Naive thymus-derived CD4-positive, alpha-beta T cell (primary cell): ENCODE measurements at regions not wholly inside any gene's neighbourhood (a gene's known extent, or its start where the extent isn't known, plus 50 kb on each side); places are given as distances from the start of the nearest gene placed in this dataset.
A peak's percentile ranks its signal among the peaks of the same experiment; 100 is the strongest.

ENCODE experiments used
- ATAC-seq: fragments of 150-1000 bp; cut with Tn5 transposase; 2 replicates; pipeline ENCODE4 v1.10.0; 2021; ENCODE audit warnings: mild to moderate bottlenecking, moderate library complexity
- CTCF ChIA-PET: fragments of 350-600 bp; sonication (Branson Sonifier 250); formaldehyde crosslinking; loops from one replicate; lab custom pipeline; 2021; ENCODE audit warnings: antibody characterized with exemption; lab: Charles Lee
- POLR2A ChIA-PET: fragments of 350-600 bp; sonication (Branson Sonifier 250); formaldehyde crosslinking; loops from one replicate; lab custom pipeline; 2021; ENCODE audit warnings: antibody characterized with exemption, inconsistent platforms; lab: Charles Lee
- DNase-seq, 9 donors: peaks; one replicate each; pipeline versions ENCODE4 v3.0.0 to v3.0.0-alpha.2; 2020 to 2022; ENCODE audit warnings: mixed read lengths in 1 of 9
- H3K27ac ChIP-seq: one replicate; pipeline ENCODE4 v1.7.0; 2013; ENCODE audit warnings: mild to moderate bottlenecking, low read depth, low read length, moderate library complexity
- H3K27me3 ChIP-seq, 2 donors: one replicate each; pipeline ENCODE4 v1.7.0; 2013; ENCODE audit warnings: low read length in 2 of 2, mild to moderate bottlenecking in 2 of 2, moderate library complexity in 2 of 2; ENCODE audit not compliant: control insufficient read depth in 2 of 2, insufficient read depth in 2 of 2
- H3K36me3 ChIP-seq, 3 experiments: 1 replicate in 2 of 3; 2 replicates in 1 of 3; pipeline ENCODE4 v1.7.0; 2013; ENCODE audit warnings: low read length in 3 of 3, mild to moderate bottlenecking in 3 of 3, moderate library complexity in 1 of 3; ENCODE audit not compliant: insufficient read depth in 3 of 3, control insufficient read depth in 2 of 3
- H3K4me1 ChIP-seq, 2 donors: one replicate each; pipeline ENCODE4 v1.7.0; 2013; ENCODE audit warnings: low read length in 2 of 2, mild to moderate bottlenecking in 2 of 2, moderate library complexity in 1 of 2; ENCODE audit not compliant: control insufficient read depth in 2 of 2, insufficient read depth in 2 of 2
- H3K4me3 ChIP-seq: 2 replicates; pipeline ENCODE4 v1.7.0; 2013; ENCODE audit warnings: mild to moderate bottlenecking, low read length
- H3K9me3 ChIP-seq, 3 experiments: 1 replicate in 2 of 3; 2 replicates in 1 of 3; pipeline ENCODE4 v1.7.0; 2013; ENCODE audit warnings: low read length in 3 of 3; ENCODE audit not compliant: control insufficient read depth in 2 of 3
- H3K27ac Mint-ChIP-seq, 9 donors: one replicate each; pipeline ENCODE4 v1.8.0; 2020 to 2022; ENCODE audit warnings: mixed read lengths in 9 of 9, mild to moderate bottlenecking in 8 of 9, moderate library complexity in 5 of 9, inconsistent platforms in 2 of 9
- H3K27me3 Mint-ChIP-seq, 5 donors: one replicate each; pipeline ENCODE4 v1.8.0; 2021 to 2022; ENCODE audit warnings: mixed read lengths in 5 of 5, mild to moderate bottlenecking in 1 of 5
- H3K36me3 Mint-ChIP-seq, 5 donors: one replicate each; pipeline ENCODE4 v1.8.0; 2020 to 2022; ENCODE audit warnings: mixed read lengths in 5 of 5, mild to moderate bottlenecking in 3 of 5, inconsistent platforms in 1 of 5
- H3K4me1 Mint-ChIP-seq, 7 donors: one replicate each; pipeline ENCODE4 v1.8.0; 2020 to 2022; ENCODE audit warnings: mixed read lengths in 7 of 7, mild to moderate bottlenecking in 3 of 7, inconsistent platforms in 1 of 7
- H3K4me3 Mint-ChIP-seq, 10 donors: one replicate each; pipeline ENCODE4 v1.8.0; 2020 to 2022; ENCODE audit warnings: mild to moderate bottlenecking in 10 of 10, mixed read lengths in 10 of 10, moderate library complexity in 6 of 10, inconsistent platforms in 2 of 10
- H3K9me3 Mint-ChIP-seq, 11 donors: one replicate each; pipeline ENCODE4 v1.8.0; 2020 to 2022; ENCODE audit warnings: mixed read lengths in 11 of 11, mild to moderate bottlenecking in 4 of 11, inconsistent platforms in 1 of 11, moderate library complexity in 1 of 11
- intact Hi-C, 2 donors: fragments of 100-400 bp; cut with micrococcal nuclease; formaldehyde crosslinking; loops; one replicate each; pipeline ENCODE4 v1.15.1; 2023

DNA sequence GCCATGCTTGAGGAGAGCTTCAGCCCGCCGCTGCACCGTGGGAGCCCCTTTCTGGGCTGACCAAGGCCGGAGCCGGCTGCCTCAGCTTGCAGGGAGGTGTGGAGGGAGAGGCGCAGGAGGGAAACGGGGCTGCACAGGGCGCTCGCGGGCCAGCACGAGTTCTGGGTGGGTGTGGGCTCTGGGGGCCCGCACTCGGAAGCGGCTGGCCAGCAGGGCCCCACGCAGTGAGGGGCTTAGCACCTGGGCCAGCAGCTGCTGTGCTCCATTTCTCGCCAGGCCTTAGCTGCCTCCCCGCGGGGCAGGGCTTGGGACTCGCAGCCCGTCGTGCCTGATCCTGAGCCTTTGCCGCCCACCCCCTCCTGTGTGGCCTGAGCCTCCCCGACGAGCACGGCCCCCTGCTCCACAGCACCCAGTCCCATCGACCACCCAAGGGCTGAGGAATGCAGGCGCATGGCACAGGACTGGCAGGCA lies 1554.0 kb downstream of the KCNT2 start:
- H3K27ac Mint-ChIP-seq, result no peak overlapping the region
- H3K4me3 Mint-ChIP-seq, result no peak overlapping the region
- no peak overlapping the region for H3K4me3 ChIP-seq
- H3K27me3 ChIP-seq, result no peaks in the 10 kb centered on the region
- H3K27ac ChIP-seq, result no peak overlapping the region
- ChIA-PET POLR2A (no interaction called here), CTCF (no interaction called here)
- H3K9me3 Mint-ChIP-seq, result peaks cover 0 to 5% (median 0%) of the 10 kb centered on the region in 11 donors
- intact Hi-C loops, result no loop called here
- H3K9me3 ChIP-seq, result no peaks in the 10 kb centered on the region
- no peak for DNase-seq
- no peak for ATAC-seq
- H3K36me3 ChIP-seq, result no peaks in the 10 kb centered on the region
- peaks cover 0 to 4% (median 0%) of the 10 kb centered on the region in 7 donors for H3K4me1 Mint-ChIP-seq
- H3K27me3 Mint-ChIP-seq, result no peaks in the 10 kb centered on the region
- H3K4me1 ChIP-seq, result no peaks in the 10 kb centered on the region
- no peaks in the 10 kb centered on the region for H3K36me3 Mint-ChIP-seq

GRCh38 chr1:195053478-195053877 lies 1554.8 kb downstream of the KCNT2 start:
- ChIA-PET POLR2A (no interaction called here), CTCF (no interaction called here)
- peaks cover 0 to 4% (median 0%) of the 10 kb centered on the region in 7 donors for H3K4me1 Mint-ChIP-seq
- peak overlapping the region in 4 of 10 donors; percentile 6 to 65 (median 34) for H3K4me3 Mint-ChIP-seq
- H3K27me3 ChIP-seq, result no peaks in the 10 kb centered on the region
- H3K27me3 Mint-ChIP-seq, result no peaks in the 10 kb centered on the region
- no peak overlapping the region for H3K4me3 ChIP-seq
- H3K36me3 ChIP-seq, result no peaks in the 10 kb centered on the region
- no peaks in the 10 kb centered on the region for H3K9me3 ChIP-seq
- ATAC-seq (no peak), DNase-seq (no peak)
- no peak overlapping the region for H3K27ac Mint-ChIP-seq
- H3K4me1 ChIP-seq, result no peaks in the 10 kb centered on the region
- intact Hi-C loops, result no loop called here
- peaks cover 0 to 5% (median 0%) of the 10 kb centered on the region in 11 donors for H3K9me3 Mint-ChIP-seq
- H3K36me3 Mint-ChIP-seq, result no peaks in the 10 kb centered on the region
- no peak overlapping the region for H3K27ac ChIP-seq

- H3K4me3 ChIP-seq, result no peak overlapping the region
- no peaks in the 10 kb centered on the region for H3K4me1 Mint-ChIP-seq
- DNase-seq, result no peak
- H3K36me3 Mint-ChIP-seq, result no peaks in the 10 kb centered on the region
- no peak overlapping the region for H3K4me3 Mint-ChIP-seq
- intact Hi-C loops, result no loop called here
- H3K36me3 ChIP-seq, result no peaks in the 10 kb centered on the region
- no peaks in the 10 kb centered on the region for H3K27me3 ChIP-seq
- ATAC-seq, result no peak
- no peaks in the 10 kb centered on the region for H3K9me3 ChIP-seq
- POLR2A ChIA-PET, result no interaction called here
- no peak overlapping the region for H3K27ac Mint-ChIP-seq
- H3K9me3 Mint-ChIP-seq, result peaks cover 0 to 9% (median 0%) of the 10 kb centered on the region in 11 donors
- no peak overlapping the region for H3K27ac ChIP-seq
- H3K27me3 Mint-ChIP-seq, result peaks cover 0 to 3% (median 0%) of the 10 kb centered on the region in 5 donors
- no peaks in the 10 kb centered on the region for H3K4me1 ChIP-seq
- CTCF ChIA-PET, result interaction anchor here (0.6 kb wide), 1 partner anchor 28 kb away, joined by 4 read pairs; no protein-coding TSS in a partner anchor
Measured at GRCh38 chr1:195047772-195048171, 1560.5 kb downstream of the KCNT2 start.

DNA sequence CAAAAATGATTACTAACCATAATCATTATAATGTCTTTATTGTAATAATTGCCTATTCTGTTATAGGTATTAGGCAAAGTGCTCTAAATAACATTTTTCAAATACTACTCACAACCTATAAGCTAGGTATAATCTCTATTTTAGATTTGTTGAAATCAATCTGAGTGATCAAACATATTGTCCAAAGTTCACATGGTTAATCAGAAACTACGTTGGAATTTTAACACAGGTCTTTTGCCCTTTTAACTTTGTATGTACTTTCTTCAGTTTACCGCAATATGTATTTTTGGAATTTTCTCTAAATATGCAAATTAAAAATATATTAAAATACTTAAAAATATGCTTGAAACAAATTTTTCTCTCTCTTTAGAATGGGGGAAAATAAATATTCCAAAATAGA lies 1563.2 kb downstream of the KCNT2 start:
- Mint-ChIP-seq H3K36me3 (no peaks in the 10 kb centered on the region), H3K27me3 (peaks cover 0 to 3% (median 0%) of the 10 kb centered on the region in 5 donors), H3K9me3 (peaks cover 0 to 4% (median 0%) of the 10 kb centered on the region in 11 donors), H3K27ac (no peak overlapping the region), H3K4me1 (no peaks in the 10 kb centered on the region), H3K4me3 (no peak overlapping the region)
- no peaks in the 10 kb centered on the region for H3K9me3 ChIP-seq
- H3K4me3 ChIP-seq, result no peak overlapping the region
- intact Hi-C loops, result no loop called here
- no peaks in the 10 kb centered on the region for H3K36me3 ChIP-seq
- CTCF ChIA-PET, result no interaction called here
- H3K27me3 ChIP-seq, result no peaks in the 10 kb centered on the region
- POLR2A ChIA-PET, result no interaction called here
- no peaks in the 10 kb centered on the region for H3K4me1 ChIP-seq
- DNase-seq (no peak), ATAC-seq (no peak)
- no peak overlapping the region for H3K27ac ChIP-seq

DNA sequence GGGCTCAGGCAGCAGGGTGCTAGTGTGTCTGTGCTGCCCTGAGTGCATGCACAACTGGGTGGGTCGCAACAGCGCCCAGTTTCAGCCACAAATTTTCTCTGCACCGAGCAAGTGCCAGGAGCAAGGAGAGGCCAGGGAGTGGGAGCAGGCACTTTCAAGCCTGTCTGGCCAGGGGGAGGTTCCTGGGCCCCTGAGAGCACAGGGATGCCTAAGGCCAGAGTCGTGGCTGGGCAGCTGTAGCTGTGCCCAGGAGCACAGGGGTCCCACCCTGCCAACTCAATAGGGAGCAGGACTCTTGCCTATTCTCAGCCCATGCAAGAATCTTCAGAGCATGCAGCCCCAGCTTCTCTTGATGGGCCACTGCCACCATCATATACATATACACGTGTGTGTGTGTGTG lies 1577.4 kb downstream of the KCNT2 start:
- no peaks in the 10 kb centered on the region for H3K4me1 Mint-ChIP-seq
- ChIA-PET CTCF (no interaction called here), POLR2A (no interaction called here)
- no peaks in the 10 kb centered on the region for H3K36me3 Mint-ChIP-seq
- Histone ChIP-seq H3K4me1 (no peaks in the 10 kb centered on the region), H3K27me3 (no peaks in the 10 kb centered on the region), H3K36me3 (no peaks in the 10 kb centered on the region), H3K4me3 (no peak overlapping the region), H3K9me3 (peaks cover 0 to 10% (median 0%) of the 10 kb centered on the region in 3 experiments), H3K27ac (no peak overlapping the region)
- H3K27ac Mint-ChIP-seq, result no peak overlapping the region
- DNase-seq (no peak), ATAC-seq (peak; percentile 26)
- no peak overlapping the region for H3K4me3 Mint-ChIP-seq
- intact Hi-C loops, result no loop called here
- H3K9me3 Mint-ChIP-seq, result peaks cover 0 to 19% (median 5%) of the 10 kb centered on the region in 11 donors
- H3K27me3 Mint-ChIP-seq, result no peaks in the 10 kb centered on the region

DNA sequence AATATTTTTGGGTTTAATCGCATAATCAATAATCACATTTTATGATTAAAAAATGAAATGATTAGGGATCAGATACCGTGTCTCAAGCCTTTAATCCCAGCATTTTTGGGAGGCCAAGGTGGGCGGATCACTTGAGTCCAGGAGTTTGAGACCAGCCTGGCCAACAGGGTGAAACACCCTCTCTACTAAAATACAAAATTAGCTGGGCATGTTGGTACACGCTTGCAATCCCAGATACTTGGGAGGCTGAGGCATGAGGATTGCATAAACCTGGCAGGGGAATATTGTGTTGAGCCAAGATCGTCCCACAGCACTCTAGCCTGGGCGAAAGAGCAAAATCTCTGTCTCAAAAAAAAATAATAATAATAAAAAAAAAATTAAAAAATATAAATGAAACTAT lies 1581.4 kb downstream of the KCNT2 start:
- Mint-ChIP-seq H3K36me3 (no peaks in the 10 kb centered on the region), H3K27ac (no peak overlapping the region), H3K9me3 (peaks cover 0 to 12% (median 4%) of the 10 kb centered on the region in 11 donors), H3K4me3 (no peak overlapping the region), H3K27me3 (no peaks in the 10 kb centered on the region), H3K4me1 (no peaks in the 10 kb centered on the region)
- H3K27ac ChIP-seq, result no peak overlapping the region
- ATAC-seq, result no peak
- H3K36me3 ChIP-seq, result no peaks in the 10 kb centered on the region
- POLR2A ChIA-PET, result no interaction called here
- CTCF ChIA-PET, result no interaction called here
- no peak for DNase-seq
- no peaks in the 10 kb centered on the region for H3K27me3 ChIP-seq
- intact Hi-C loops, result no loop called here
- H3K4me1 ChIP-seq, result no peaks in the 10 kb centered on the region
- no peak overlapping the region for H3K4me3 ChIP-seq
- H3K9me3 ChIP-seq, result peaks cover 0 to 10% (median 0%) of the 10 kb centered on the region in 3 experiments

DNA sequence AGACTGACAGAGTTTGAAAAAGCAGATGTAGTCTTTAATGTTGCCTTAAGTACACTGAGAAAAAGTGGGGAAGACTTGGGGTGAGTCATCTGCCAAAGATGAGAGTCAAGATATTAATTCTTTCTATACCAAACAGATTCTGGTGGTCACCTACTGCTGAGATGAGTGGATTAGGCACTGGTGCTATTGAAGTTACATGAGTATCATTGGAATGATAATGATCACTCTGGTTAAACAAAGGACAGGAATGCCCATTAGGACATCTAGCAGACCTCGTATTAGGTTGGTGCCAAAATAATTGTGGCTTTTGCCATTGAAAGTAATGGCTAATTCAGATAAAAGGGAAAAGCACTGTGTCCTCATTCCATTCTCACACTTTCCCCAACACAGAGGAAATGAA lies 1588.9 kb downstream of the KCNT2 start:
- no peak overlapping the region for H3K4me3 ChIP-seq
- H3K27ac Mint-ChIP-seq, result no peak overlapping the region
- no peaks in the 10 kb centered on the region for H3K4me1 Mint-ChIP-seq
- H3K36me3 Mint-ChIP-seq, result no peaks in the 10 kb centered on the region
- peaks cover 0 to 9% (median 1%) of the 10 kb centered on the region in 11 donors for H3K9me3 Mint-ChIP-seq
- ATAC-seq (no peak), DNase-seq (no peak)
- no peaks in the 10 kb centered on the region for H3K9me3 ChIP-seq
- no peak overlapping the region for H3K4me3 Mint-ChIP-seq
- no peaks in the 10 kb centered on the region for H3K4me1 ChIP-seq
- intact Hi-C loops, result no loop called here
- CTCF ChIA-PET, result no interaction called here
- no peak overlapping the region for H3K27ac ChIP-seq
- no peaks in the 10 kb centered on the region for H3K27me3 Mint-ChIP-seq
- no peaks in the 10 kb centered on the region for H3K27me3 ChIP-seq
- POLR2A ChIA-PET, result no interaction called here
- no peaks in the 10 kb centered on the region for H3K36me3 ChIP-seq
